ENCODE measurements at regions not wholly inside any gene's neighbourhood (a gene's known extent, or its start where the extent isn't known, plus 50 kb on each side); places are given as distances from the start of the nearest gene placed in this dataset.

DNA sequence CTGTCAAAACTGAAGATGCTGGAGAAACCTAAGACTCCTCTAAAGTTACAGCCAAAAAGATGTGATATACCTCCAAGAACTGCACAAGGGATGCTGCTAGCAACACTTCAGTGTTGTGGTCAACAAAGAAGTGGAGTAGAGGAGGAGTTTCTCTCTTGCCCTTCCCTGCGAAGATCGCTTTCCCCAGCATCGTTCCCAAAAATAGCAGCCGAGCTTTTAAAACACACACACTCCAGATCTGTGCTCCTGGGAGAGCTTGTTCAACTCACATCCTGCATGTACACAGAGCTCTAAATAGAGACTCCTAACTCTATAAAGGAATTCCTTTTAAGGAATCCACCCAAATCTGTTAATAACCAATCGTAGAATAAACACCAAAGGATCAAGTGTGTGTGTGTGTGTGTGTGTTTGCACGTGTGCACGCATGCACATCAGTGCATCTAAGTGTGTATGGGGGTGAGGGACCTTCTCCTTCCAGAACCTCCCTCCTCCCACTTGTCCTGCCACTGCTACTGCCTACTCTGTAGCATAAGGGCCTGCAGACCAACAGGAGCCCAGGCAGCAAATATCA lies 58.5 kb downstream of the PSMG1 start:
- TF ChIP-seq, protein P1, sequence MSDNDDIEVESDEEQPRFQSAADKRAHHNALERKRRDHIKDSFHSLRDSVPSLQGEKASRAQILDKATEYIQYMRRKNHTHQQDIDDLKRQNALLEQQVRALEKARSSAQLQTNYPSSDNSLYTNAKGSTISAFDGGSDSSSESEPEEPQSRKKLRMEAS (IDR thresholded peaks at IDR 0.05; ENCODE audit: low read depth, low read length): no peak
- TF ChIP-seq POLR2A (IDR thresholded peaks at IDR 0.05; ENCODE audit: extremely low read depth, insufficient read length) (no peak), MYC (IDR thresholded peaks at IDR 0.05; ENCODE audit: low read depth, low read length) (no peak)
- TF ChIP-seq, protein P2, sequence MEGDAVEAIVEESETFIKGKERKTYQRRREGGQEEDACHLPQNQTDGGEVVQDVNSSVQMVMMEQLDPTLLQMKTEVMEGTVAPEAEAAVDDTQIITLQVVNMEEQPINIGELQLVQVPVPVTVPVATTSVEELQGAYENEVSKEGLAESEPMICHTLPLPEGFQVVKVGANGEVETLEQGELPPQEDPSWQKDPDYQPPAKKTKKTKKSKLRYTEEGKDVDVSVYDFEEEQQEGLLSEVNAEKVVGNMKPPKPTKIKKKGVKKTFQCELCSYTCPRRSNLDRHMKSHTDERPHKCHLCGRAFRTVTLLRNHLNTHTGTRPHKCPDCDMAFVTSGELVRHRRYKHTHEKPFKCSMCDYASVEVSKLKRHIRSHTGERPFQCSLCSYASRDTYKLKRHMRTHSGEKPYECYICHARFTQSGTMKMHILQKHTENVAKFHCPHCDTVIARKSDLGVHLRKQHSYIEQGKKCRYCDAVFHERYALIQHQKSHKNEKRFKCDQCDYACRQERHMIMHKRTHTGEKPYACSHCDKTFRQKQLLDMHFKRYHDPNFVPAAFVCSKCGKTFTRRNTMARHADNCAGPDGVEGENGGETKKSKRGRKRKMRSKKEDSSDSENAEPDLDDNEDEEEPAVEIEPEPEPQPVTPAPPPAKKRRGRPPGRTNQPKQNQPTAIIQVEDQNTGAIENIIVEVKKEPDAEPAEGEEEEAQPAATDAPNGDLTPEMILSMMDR (IDR thresholded peaks at IDR 0.05; ENCODE audit: low read depth, low read length): no peak
- no peak for DNase-seq (ENCODE audit: low read depth)
- H3K4me3 ChIP-seq (ENCODE audit: low read depth, low read length): no peak overlapping the region

DNA sequence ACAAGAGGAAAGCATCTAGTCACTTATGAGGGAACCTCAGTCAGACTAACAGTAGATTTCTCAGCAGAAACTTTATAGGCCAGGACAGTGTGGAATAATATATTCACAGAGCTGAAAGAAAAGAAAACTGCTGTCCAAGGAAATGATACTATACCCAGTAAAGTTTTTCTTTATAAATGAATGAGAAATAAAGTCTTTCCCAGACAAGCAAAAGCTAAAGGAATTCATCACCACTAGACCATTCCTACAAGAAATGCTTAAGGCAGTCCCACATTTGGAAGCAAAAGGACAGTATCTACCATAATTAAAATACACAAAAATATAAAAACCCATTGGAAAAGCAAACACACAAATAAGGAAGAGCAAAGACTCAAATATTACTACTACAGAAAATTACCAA lies 59.9 kb downstream of the PSMG1 start:
- no peak overlapping the region for H3K4me3 ChIP-seq (ENCODE audit: low read depth, low read length)
- TF ChIP-seq, protein P1 (IDR thresholded peaks at IDR 0.05; ENCODE audit: low read depth, low read length): no peak
- TF ChIP-seq POLR2A (IDR thresholded peaks at IDR 0.05; ENCODE audit: extremely low read depth, insufficient read length): no peak
- TF ChIP-seq, protein P2 (IDR thresholded peaks at IDR 0.05; ENCODE audit: low read depth, low read length): no peak
- no peak for TF ChIP-seq MYC (IDR thresholded peaks at IDR 0.05; ENCODE audit: low read depth, low read length)
- no peak for DNase-seq (ENCODE audit: low read depth)

DNA sequence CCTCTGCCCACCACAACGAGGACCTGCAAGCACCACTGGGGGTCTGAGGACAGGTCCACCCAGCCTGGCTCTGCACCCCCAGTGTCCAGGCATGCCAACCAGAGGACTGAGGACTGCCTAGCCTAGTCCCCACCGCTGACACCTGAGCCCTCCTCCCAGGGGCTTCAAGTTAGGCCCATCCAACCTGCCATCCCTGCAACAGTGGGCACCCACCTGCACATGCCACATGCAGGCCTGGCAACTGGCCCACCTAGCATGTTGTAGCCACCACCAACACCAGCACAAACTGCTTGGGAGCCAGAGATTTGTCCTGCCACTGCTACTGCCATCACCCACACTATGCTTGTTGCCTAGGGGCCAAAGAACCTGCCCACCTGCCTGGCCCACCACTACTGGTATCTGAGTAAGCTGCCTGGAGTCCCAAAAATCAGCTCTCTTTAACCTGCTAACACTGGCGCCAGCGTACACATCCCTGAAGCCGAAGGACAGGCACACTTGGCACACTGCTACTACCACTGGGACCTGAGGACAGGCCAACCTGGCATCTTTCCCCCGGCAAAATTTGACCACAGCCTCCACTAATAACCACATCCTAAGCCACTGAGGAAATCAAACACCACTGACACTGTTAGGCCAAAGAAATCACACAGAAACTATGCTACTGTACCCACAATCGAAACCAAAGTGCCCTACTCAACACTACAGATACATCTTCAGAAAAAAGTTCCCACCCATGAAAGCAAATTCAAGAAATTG lies 61.5 kb downstream of the PSMG1 start:
- no peak for DNase-seq (ENCODE audit: low read depth)
- H3K4me3 ChIP-seq (ENCODE audit: low read depth, low read length): no peak overlapping the region
- TF ChIP-seq, protein P1 (IDR thresholded peaks at IDR 0.05; ENCODE audit: low read depth, low read length): no peak
- no peak for TF ChIP-seq MYC (IDR thresholded peaks at IDR 0.05; ENCODE audit: low read depth, low read length)
- TF ChIP-seq POLR2A (IDR thresholded peaks at IDR 0.05; ENCODE audit: extremely low read depth, insufficient read length): no peak
- TF ChIP-seq, protein P2 (IDR thresholded peaks at IDR 0.05; ENCODE audit: low read depth, low read length): no peak

DNA sequence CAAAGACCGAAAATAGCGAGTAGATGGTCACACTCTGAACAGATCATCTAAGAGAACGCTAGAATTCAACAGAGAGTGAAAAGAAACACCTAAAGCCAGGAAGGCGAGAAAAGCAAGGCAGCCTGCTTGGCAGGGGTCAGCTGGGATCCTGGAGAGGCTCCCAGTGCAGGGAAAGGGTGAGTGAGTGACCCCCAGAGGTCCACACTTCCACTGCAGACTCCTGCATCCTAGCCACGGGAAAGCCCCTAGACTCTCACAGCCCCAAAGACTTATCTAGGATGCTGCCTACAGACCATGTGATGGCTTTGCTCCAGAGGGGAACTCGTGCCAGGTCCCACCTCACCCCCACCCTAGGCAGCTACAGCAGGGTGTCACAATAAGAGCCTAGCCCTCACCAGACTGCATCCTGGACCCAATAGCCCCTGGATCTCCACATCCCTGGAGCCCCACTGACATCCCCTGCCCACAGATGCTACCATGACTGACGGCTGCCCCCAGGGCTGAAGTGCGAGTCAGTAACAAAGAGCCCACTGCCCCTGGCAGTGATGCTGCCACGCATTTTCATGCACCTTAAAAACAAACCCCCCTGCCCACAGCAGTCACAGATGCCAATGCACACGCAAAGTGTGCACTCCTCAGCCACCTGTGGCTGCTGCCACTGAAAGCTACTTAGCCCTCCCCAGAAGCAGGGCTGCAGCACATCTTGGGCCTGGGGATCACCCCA lies 62.2 kb downstream of the PSMG1 start:
- no peak overlapping the region for H3K4me3 ChIP-seq (ENCODE audit: low read depth, low read length)
- TF ChIP-seq, protein P2 (IDR thresholded peaks at IDR 0.05; ENCODE audit: low read depth, low read length): no peak
- no peak for TF ChIP-seq POLR2A (IDR thresholded peaks at IDR 0.05; ENCODE audit: extremely low read depth, insufficient read length)
- TF ChIP-seq, protein P1 (IDR thresholded peaks at IDR 0.05; ENCODE audit: low read depth, low read length): no peak
- no peak for TF ChIP-seq MYC (IDR thresholded peaks at IDR 0.05; ENCODE audit: low read depth, low read length)
- DNase-seq (ENCODE audit: low read depth): no peak

DNA sequence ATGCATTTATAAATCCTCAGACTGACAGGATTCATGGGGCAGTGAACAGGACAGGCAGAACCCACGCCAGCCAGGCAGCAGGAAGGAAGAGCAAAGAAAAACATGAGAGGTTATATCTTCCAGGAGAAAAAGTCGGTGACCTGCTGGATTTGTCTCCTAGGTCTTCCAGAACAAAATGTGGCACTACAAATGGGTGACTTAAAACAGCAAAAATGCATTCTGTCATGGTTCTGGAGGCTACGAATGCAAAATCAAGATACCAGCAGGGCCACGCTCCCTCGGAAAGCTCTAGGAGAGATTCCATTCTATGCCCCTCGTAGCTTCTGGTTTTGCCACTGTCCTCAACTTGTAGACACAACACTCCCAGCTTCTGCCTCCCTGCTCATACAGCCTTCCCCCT lies 63.4 kb downstream of the PSMG1 start:
- TF ChIP-seq, protein P2 (IDR thresholded peaks at IDR 0.05; ENCODE audit: low read depth, low read length): no peak
- no peak for TF ChIP-seq MYC (IDR thresholded peaks at IDR 0.05; ENCODE audit: low read depth, low read length)
- TF ChIP-seq POLR2A (IDR thresholded peaks at IDR 0.05; ENCODE audit: extremely low read depth, insufficient read length): no peak
- TF ChIP-seq, protein P1 (IDR thresholded peaks at IDR 0.05; ENCODE audit: low read depth, low read length): no peak
- H3K4me3 ChIP-seq (ENCODE audit: low read depth, low read length): no peak overlapping the region
- no peak for DNase-seq (ENCODE audit: low read depth)
